ENCODE measurements at regions not wholly inside any gene's neighbourhood (a gene's known extent, or its start where the extent isn't known, plus 50 kb on each side); places are given as distances from the start of the nearest gene placed in this dataset.

DNA sequence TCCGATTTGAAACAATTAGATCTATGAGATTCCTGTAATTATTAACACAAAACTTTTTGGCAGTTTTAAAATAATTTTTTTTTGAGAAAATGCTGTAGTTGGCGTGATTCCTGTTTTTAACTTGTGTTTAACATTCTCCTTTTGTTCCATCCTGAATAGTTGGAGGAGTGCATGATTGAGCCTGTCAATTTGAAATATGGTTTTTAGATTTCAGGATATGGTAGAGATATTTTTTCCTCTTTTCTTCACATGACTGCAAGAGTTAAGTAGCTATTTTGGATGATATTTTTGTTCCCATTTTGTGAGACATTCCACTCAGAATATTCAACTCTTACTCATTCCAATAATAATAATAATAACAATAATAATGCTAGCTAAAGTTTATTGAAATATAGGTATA lies 241.7 kb upstream of the MAN1A1 start:
- Histone ChIP-seq H3K9me3 (ENCODE audit: control insufficient read depth, insufficient read depth, low read depth, low read length) (no peaks in the 10 kb centered on the region), H3K4me1 (ENCODE audit: control insufficient read depth, insufficient read depth, low read length) (no peaks in the 10 kb centered on the region), H3K27me3 (ENCODE audit: control insufficient read depth, insufficient read depth, low read length) (no peaks in the 10 kb centered on the region), H3K4me3 (ENCODE audit: low read depth in 2 of 2, low read length in 2 of 2) (no peak overlapping the region), H3K27ac (ENCODE audit: low read length) (no peak overlapping the region), H3K36me3 (ENCODE audit: control insufficient read depth, insufficient read depth, low read length) (no peaks in the 10 kb centered on the region)
- CTCF ChIA-PET = interaction anchor here (0.6 kb wide), 1 partner anchor 169 kb away, joined by 3 read pairs; no protein-coding TSS in a partner anchor
- POLR2A ChIA-PET = no interaction called here
- BruUV-seq (replicated peaks) = no TSS peak
- in situ Hi-C loops (cut with HindIII; ENCODE audit: low pct_unique_long_range_greater_than_20kb, low sequenced_read_pairs) (no loop called here), intact Hi-C loops (cut with micrococcal nuclease; ENCODE audit: unreplicated experiment) (no loop called here)
- DNase-seq (ENCODE audit: low read depth, low spot score) (no peak), ATAC-seq (no peak)
- TF ChIP-seq POLR2AphosphoS5 (IDR thresholded peaks at IDR 0.05; ENCODE audit: low read depth, low read length) = no peak
- no peak for TF ChIP-seq SIN3A (IDR thresholded peaks at IDR 0.05; ENCODE audit: borderline replicate concordance, insufficient read depth, low read depth, low read length)
- TF ChIP-seq TCF7L2 (IDR thresholded peaks at IDR 0.05; ENCODE audit: low read depth, low read length) = no peak
- TF ChIP-seq REST (IDR thresholded peaks at IDR 0.05; ENCODE audit: insufficient read depth in 1 of 2, low read depth in 2 of 2, low read length in 1 of 2) = no peak
- no peak for TF ChIP-seq CTCF (IDR thresholded peaks at IDR 0.05)

DNA sequence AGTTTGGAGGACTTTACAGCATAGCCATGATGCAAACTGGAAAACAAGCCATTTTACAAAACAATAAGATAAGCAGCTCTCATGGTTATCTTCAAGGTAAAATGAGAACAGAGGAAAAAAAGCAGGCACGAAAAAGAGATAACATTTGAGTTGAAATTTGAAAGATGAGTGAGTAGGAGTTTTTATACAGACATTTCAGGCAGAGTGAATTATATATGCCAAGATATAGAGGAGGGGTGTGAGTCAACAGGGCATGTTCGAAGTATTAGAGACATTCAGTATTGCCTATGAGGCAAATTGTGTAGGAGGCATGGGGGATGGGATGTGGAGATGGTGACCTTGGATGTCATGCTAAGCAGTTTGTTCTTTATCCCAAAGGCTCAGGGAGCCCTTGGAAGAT lies 240.5 kb upstream of the MAN1A1 start:
- TF ChIP-seq CTCF (IDR thresholded peaks at IDR 0.05) (no peak), SIN3A (IDR thresholded peaks at IDR 0.05; ENCODE audit: borderline replicate concordance, insufficient read depth, low read depth, low read length) (no peak), TCF7L2 (IDR thresholded peaks at IDR 0.05; ENCODE audit: low read depth, low read length) (no peak), POLR2AphosphoS5 (IDR thresholded peaks at IDR 0.05; ENCODE audit: low read depth, low read length) (no peak), REST (IDR thresholded peaks at IDR 0.05; ENCODE audit: insufficient read depth in 1 of 2, low read depth in 2 of 2, low read length in 1 of 2) (no peak)
- BruUV-seq (replicated peaks) = no TSS peak
- no peaks in the 10 kb centered on the region for H3K9me3 ChIP-seq (ENCODE audit: control insufficient read depth, insufficient read depth, low read depth, low read length)
- no peak overlapping the region for H3K4me3 ChIP-seq (ENCODE audit: low read depth in 2 of 2, low read length in 2 of 2)
- ChIA-PET POLR2A (no interaction called here), CTCF (no interaction called here)
- ATAC-seq (no peak), DNase-seq (ENCODE audit: low read depth, low spot score) (no peak)
- H3K27ac ChIP-seq (ENCODE audit: low read length) = no peak overlapping the region
- intact Hi-C loops (cut with micrococcal nuclease; ENCODE audit: unreplicated experiment) = no loop called here
- H3K4me1 ChIP-seq (ENCODE audit: control insufficient read depth, insufficient read depth, low read length) = no peaks in the 10 kb centered on the region
- H3K27me3 ChIP-seq (ENCODE audit: control insufficient read depth, insufficient read depth, low read length) = no peaks in the 10 kb centered on the region
- in situ Hi-C loops (cut with HindIII; ENCODE audit: low pct_unique_long_range_greater_than_20kb, low sequenced_read_pairs) = no loop called here
- no peaks in the 10 kb centered on the region for H3K36me3 ChIP-seq (ENCODE audit: control insufficient read depth, insufficient read depth, low read length)
